MM.1S (cell line): ENCODE measurements at regions not wholly inside any gene's neighbourhood (a gene's known extent, or its start where the extent isn't known, plus 50 kb on each side); places are given as distances from the start of the nearest gene placed in this dataset.
A peak's percentile ranks its signal among the peaks of the same experiment; 100 is the strongest.

ENCODE experiments used
- DNase-seq: peaks from one replicate; pipeline ENCODE4 v3.0.0-alpha.2; 2015
- H2AFZ ChIP-seq: fragments of 300-600 bp; sonication (generic); 2 replicates; pipeline ENCODE4 v1.6.0; 2016; ENCODE audit warnings: antibody characterized with exemption, low read length
- H3F3A ChIP-seq: fragments of 300-600 bp; sonication (generic); 2 replicates; pipeline ENCODE4 v1.6.1; 2016; ENCODE audit warnings: mild to moderate bottlenecking, antibody characterized with exemption, low read length, moderate library complexity, mixed read lengths; ENCODE audit not compliant: insufficient read depth
- H3K27ac ChIP-seq: fragments of 300-600 bp; sonication (generic); 2 replicates; pipeline ENCODE4 v1.5.1; 2016; ENCODE audit warnings: mild to moderate bottlenecking, low read length
- H3K27me3 ChIP-seq: fragments of 300-600 bp; sonication (generic); replicated peaks from 2 replicates; pipeline ENCODE4 v1.6.0; 2016; ENCODE audit warnings: low read length; ENCODE audit not compliant: insufficient read depth
- H3K36me3 ChIP-seq: fragments of 300-600 bp; sonication (generic); replicated peaks from 2 replicates; pipeline ENCODE4 v1.6.1; 2016; ENCODE audit warnings: mild to moderate bottlenecking, low read length, mixed read lengths; ENCODE audit not compliant: insufficient read depth
- H3K4me1 ChIP-seq: fragments of 300-600 bp; sonication (generic); 2 replicates; pipeline ENCODE4 v1.6.1; 2016; ENCODE audit warnings: low read length, mixed read lengths
- H3K4me2 ChIP-seq: fragments of 300-600 bp; sonication (generic); 2 replicates; pipeline ENCODE4 v1.6.0; 2016; ENCODE audit warnings: low read depth, low read length
- H3K4me3 ChIP-seq: fragments of 300-600 bp; sonication (generic); 2 replicates; pipeline ENCODE4 v1.5.1; 2016; ENCODE audit warnings: low read length, mixed read lengths
- H3K79me2 ChIP-seq: fragments of 300-600 bp; sonication (generic); 2 replicates; pipeline ENCODE4 v1.6.1; 2016; ENCODE audit warnings: mixed run types, low read length, mixed read lengths
- H3K9ac ChIP-seq: fragments of 300-600 bp; sonication (generic); 2 replicates; pipeline ENCODE4 v1.6.1; 2016; ENCODE audit warnings: low read length, mixed read lengths
- H3K9me2 ChIP-seq: fragments of 300-600 bp; sonication (generic); replicated peaks from 2 replicates; pipeline ENCODE4 v1.6.1; 2016; ENCODE audit warnings: mild to moderate bottlenecking, low read length, mixed read lengths; ENCODE audit not compliant: insufficient read depth
- H3K9me3 ChIP-seq: fragments of 300-600 bp; sonication (generic); replicated peaks from 2 replicates; pipeline ENCODE4 v1.6.1; 2016; ENCODE audit warnings: mild to moderate bottlenecking, low read length, mixed read lengths; ENCODE audit not compliant: insufficient read depth
- H4K20me1 ChIP-seq: fragments of 300-600 bp; sonication (generic); 2 replicates; pipeline ENCODE4 v1.6.1; 2016; ENCODE audit warnings: mild to moderate bottlenecking, low read length, moderate library complexity, mixed read lengths; ENCODE audit not compliant: insufficient read depth
- CTCF ChIP-seq: fragments of 300-600 bp; sonication (generic); IDR thresholded peaks from 2 replicates; pipeline ENCODE4 v1.5.1; 2016; ENCODE audit warnings: antibody characterized with exemption, low read length, mixed read lengths
- EZH2 ChIP-seq: fragments of 300-600 bp; sonication (generic); optimal IDR thresholded peaks from 2 replicates; pipeline ENCODE3; 2017; ENCODE audit warnings: low read depth, mild to moderate bottlenecking, antibody characterized with exemption, low read length, mixed read lengths
- EZH2phosphoT487 ChIP-seq: fragments of 300-600 bp; sonication (generic); IDR thresholded peaks from 2 replicates; pipeline ENCODE4 v1.6.1; 2018; ENCODE audit warnings: antibody characterized with exemption, low read length

DNA sequence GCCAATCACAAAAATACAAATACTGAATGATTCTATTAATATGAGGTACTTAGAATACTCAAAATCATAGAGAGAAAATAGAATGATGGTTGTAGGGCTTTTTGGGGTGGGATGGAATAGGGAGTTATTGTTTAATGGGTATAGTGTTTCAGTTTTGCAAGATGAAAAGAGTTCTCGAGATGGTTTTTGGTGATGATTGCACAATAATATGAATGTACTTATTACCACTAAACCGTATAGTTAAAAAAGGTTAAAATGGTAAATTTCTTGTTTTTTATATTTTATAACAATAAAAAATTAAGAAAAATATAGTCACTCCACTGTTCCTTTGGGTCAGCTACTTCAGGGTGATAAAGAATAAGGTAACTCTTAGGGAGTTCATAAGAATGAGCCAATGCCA lies 560.1 kb downstream of the TDRD15 start:
- Histone ChIP-seq H3K4me2 (no peak overlapping the region), H4K20me1 (no peaks in the 10 kb centered on the region), H3F3A (no peaks in the 10 kb centered on the region), H3K9me2 (no peaks in the 10 kb centered on the region), H3K79me2 (no peaks in the 10 kb centered on the region), H3K36me3 (no peaks in the 10 kb centered on the region), H3K9ac (no peak overlapping the region), H3K27ac (no peak overlapping the region), H3K9me3 (no peaks in the 10 kb centered on the region), H3K4me1 (peaks cover 6% of the 10 kb centered on the region), H3K27me3 (no peaks in the 10 kb centered on the region), H3K4me3 (no peak overlapping the region), H2AFZ (no peak overlapping the region)
- no peak for DNase-seq
- TF ChIP-seq CTCF (no peak), EZH2 (no peak), EZH2phosphoT487 (no peak)

GRCh38 chr2:21687589-21687988 lies 563.8 kb downstream of the TDRD15 start:
- Histone ChIP-seq H3K27ac (peak overlapping the region; percentile 28; the same call in 1 of the 2 replicates), H3K4me1 (peaks cover 6% of the 10 kb centered on the region), H2AFZ (no peak overlapping the region), H3F3A (no peaks in the 10 kb centered on the region), H3K79me2 (no peaks in the 10 kb centered on the region), H4K20me1 (no peaks in the 10 kb centered on the region), H3K36me3 (no peaks in the 10 kb centered on the region), H3K9me3 (no peaks in the 10 kb centered on the region), H3K27me3 (no peaks in the 10 kb centered on the region), H3K9ac (no peak overlapping the region), H3K4me3 (no peak overlapping the region), H3K9me2 (no peaks in the 10 kb centered on the region), H3K4me2 (peak overlapping the region; percentile 16; the same call in 1 of the 2 replicates)
- peak; percentile 76 for DNase-seq
- no peak for TF ChIP-seq CTCF

GRCh38 chr2:21690005-21690404 lies 566.2 kb downstream of the TDRD15 start:
- no peak for DNase-seq
- no peak for TF ChIP-seq EZH2
- TF ChIP-seq EZH2phosphoT487 = no peak
- TF ChIP-seq CTCF = no peak
- no peaks in the 10 kb centered on the region for H3F3A ChIP-seq
- H2AFZ ChIP-seq = no peak overlapping the region
- H3K27ac ChIP-seq = no peak overlapping the region
- H3K9me3 ChIP-seq = no peaks in the 10 kb centered on the region
- H3K9ac ChIP-seq = no peak overlapping the region
- no peaks in the 10 kb centered on the region for H4K20me1 ChIP-seq
- no peaks in the 10 kb centered on the region for H3K27me3 ChIP-seq
- no peak overlapping the region for H3K4me2 ChIP-seq
- no peaks in the 10 kb centered on the region for H3K9me2 ChIP-seq
- no peaks in the 10 kb centered on the region for H3K79me2 ChIP-seq
- H3K36me3 ChIP-seq = no peaks in the 10 kb centered on the region
- H3K4me1 ChIP-seq = peaks cover 6% of the 10 kb centered on the region
- H3K4me3 ChIP-seq = no peak overlapping the region
